Mucosa of descending colon (tissue), 3 donors: ENCODE measurements at regions not wholly inside any gene's neighbourhood (a gene's known extent, or its start where the extent isn't known, plus 50 kb on each side); places are given as distances from the start of the nearest gene placed in this dataset.

Source experiments
- ATAC-seq: fragments of 200-7000 bp; cut with Tn5 transposase; one replicate; pipeline ENCODE4 v1.9.1; 2020; ENCODE audit warnings: mild to moderate bottlenecking, moderate library complexity
- DNase-seq, 3 donors: peaks; one replicate each; pipeline ENCODE4 v3.0.0-alpha.2; 2020
- H3K36me3 ChIP-seq: fragments of 200-600 bp; one replicate; pipeline ENCODE4 v1.8.0; 2021; ENCODE audit warnings: low read depth, mild to moderate bottlenecking
- H3K4me1 ChIP-seq: fragments of 200-600 bp; one replicate; pipeline ENCODE4 v1.8.0; 2021; ENCODE audit warnings: low read depth, mild to moderate bottlenecking
- H3K4me3 ChIP-seq: fragments of 200-600 bp; one replicate; pipeline ENCODE4 v1.8.0; 2021; ENCODE audit warnings: mild to moderate bottlenecking
- H3K9me3 ChIP-seq: fragments of 200-600 bp; one replicate; pipeline ENCODE4 v1.8.0; 2021; ENCODE audit warnings: mild to moderate bottlenecking
- intact Hi-C, 2 donors: fragments of 100-400 bp; cut with DNase I in 1 of 2; cut with micrococcal nuclease in 1 of 2; formaldehyde crosslinking; loops; one replicate each; pipeline versions ENCODE4 v1.11.0 to v1.11.1; 2022; cut with DNase I, micrococcal nuclease
- TF ChIP-seq, protein P1 (sequence below): fragments of 200-600 bp; IDR thresholded peaks from one replicate; pipeline ENCODE4 v1.8.0; 2022; ENCODE audit warnings: antibody characterized with exemption, mild to moderate bottlenecking
- donor health status: DM: no; HTN: no; CAD: no; lungs with moderate emphysema.
- donor health status: DM: no; HTN: no; CAD: no.
- donor health status: DM: no; HTN: yes; CAD: no.

DNA sequence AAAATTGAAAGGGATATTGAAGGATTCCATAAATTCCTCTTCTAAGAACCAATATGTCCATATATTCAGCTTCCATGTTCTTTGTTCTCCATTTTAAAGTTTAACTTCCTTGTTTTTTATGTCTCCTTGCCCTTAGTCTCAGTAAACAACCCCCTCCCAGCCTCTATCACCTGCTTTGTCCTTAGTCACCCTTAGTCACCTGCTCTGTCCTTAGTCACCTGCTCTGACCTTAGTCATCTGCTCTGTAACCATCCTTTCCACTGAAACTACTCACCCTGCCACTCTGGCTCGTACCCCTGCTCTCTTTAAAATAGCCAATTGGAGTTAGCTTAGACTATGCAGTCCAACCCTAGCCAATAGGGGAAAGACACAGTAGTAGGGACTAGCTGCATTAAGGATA is 136.2 kb upstream of the TMEM106B start:
- Histone ChIP-seq H3K36me3 (no peaks in the 10 kb centered on the region), H3K4me1 (no peaks in the 10 kb centered on the region), H3K9me3 (peaks cover 11% of the 10 kb centered on the region), H3K4me3 (no peak overlapping the region)
- peak; percentile 55 for ATAC-seq
- TF ChIP-seq, protein P1, sequence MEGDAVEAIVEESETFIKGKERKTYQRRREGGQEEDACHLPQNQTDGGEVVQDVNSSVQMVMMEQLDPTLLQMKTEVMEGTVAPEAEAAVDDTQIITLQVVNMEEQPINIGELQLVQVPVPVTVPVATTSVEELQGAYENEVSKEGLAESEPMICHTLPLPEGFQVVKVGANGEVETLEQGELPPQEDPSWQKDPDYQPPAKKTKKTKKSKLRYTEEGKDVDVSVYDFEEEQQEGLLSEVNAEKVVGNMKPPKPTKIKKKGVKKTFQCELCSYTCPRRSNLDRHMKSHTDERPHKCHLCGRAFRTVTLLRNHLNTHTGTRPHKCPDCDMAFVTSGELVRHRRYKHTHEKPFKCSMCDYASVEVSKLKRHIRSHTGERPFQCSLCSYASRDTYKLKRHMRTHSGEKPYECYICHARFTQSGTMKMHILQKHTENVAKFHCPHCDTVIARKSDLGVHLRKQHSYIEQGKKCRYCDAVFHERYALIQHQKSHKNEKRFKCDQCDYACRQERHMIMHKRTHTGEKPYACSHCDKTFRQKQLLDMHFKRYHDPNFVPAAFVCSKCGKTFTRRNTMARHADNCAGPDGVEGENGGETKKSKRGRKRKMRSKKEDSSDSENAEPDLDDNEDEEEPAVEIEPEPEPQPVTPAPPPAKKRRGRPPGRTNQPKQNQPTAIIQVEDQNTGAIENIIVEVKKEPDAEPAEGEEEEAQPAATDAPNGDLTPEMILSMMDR = no peak
- intact Hi-C loops = no loop called here
- no peak for DNase-seq

DNA sequence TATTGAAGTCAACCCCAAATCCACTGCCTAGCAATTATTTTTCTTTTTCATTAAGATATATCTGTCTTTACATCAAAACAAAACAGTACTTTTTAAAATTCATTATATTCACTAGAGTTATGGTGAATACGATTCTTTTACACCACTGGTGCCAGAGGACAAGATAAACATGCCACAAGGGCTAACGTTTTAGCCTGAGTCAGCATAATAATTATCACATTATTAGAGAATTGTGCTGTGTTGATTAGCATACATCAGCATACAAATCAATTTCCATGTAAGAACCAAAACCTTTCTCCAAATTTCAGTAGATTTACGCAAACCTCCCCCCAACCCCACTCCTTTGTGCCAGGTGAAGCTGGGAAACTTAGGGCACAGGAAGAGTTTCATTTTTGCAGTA is 131.1 kb upstream of the TMEM106B start:
- peaks cover 7% of the 10 kb centered on the region for H3K9me3 ChIP-seq
- no peak overlapping the region for H3K4me3 ChIP-seq
- TF ChIP-seq, protein P1 = no peak
- no peaks in the 10 kb centered on the region for H3K36me3 ChIP-seq
- DNase-seq (no peak), ATAC-seq (no peak)
- intact Hi-C loops = no loop called here
- no peaks in the 10 kb centered on the region for H3K4me1 ChIP-seq

DNA sequence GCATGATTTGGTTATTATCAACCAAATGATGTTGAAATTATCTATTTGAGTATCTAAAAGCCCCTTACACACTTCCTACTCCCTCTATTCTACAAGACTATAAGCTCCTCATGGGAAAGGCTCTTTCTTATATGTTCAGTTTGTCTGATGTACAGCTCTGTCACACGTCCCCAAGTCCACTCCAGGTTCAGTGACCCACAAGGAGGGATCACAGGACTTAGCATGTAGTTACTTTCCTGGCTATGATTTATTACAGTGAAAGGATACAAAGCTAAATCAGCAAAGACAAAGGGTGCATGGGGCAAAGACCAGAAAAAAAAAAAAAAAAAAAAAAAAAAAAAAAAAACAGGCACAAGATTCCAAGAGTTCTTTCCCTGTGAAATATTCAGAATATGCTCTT is 125.6 kb upstream of the TMEM106B start:
- ATAC-seq (no peak), DNase-seq (no peak)
- H3K4me1 ChIP-seq = no peaks in the 10 kb centered on the region
- H3K9me3 ChIP-seq = no peaks in the 10 kb centered on the region
- intact Hi-C loops = no loop called here
- TF ChIP-seq, protein P1 = no peak
- H3K36me3 ChIP-seq = no peaks in the 10 kb centered on the region
- H3K4me3 ChIP-seq = no peak overlapping the region

DNA sequence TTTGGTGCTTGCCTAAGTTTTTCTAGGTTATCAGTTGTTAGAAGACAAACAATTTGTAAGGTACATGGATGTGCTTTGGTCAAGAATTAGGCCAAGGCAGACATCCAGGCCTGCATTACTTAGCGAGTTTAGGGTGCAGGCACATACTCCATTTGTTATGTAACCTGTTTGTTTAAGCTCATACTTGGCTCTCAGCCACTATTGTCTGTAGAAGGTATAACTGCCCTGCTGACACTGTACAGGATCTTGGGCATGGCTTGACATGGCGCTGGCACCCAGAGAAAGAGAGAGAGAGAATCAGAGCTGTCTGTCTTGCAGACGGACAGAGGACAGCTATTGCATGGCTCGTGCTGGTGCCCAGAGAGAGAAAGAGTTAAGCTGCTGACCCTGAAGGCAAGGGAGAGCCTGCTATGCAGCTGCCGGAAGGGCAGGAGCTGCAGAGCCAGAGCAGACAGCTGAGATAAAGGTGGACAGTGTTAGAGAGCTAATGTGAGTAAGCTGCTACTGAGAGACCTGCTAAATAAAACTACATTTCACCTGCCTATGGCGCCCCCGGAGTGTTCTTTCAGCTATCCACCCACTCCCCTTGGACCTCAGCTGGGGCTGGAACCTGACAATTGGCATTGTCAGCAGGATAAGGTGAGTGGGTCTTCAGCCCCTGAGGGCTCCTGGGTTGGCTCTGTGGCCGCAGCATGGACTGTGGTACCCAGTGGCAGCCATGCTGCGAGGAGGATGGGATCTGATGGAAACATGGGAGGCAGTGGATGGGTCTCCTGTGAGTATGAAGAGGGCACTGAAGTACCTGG is 120.9 kb upstream of the TMEM106B start:
- peak; percentile 11 for ATAC-seq
- no peaks in the 10 kb centered on the region for H3K36me3 ChIP-seq
- no peaks in the 10 kb centered on the region for H3K4me1 ChIP-seq
- intact Hi-C loops = no loop called here
- peak in 1 of 3 donors; percentile 20 for DNase-seq
- TF ChIP-seq, protein P1 = no peak
- H3K9me3 ChIP-seq = no peaks in the 10 kb centered on the region
- H3K4me3 ChIP-seq = no peak overlapping the region

DNA sequence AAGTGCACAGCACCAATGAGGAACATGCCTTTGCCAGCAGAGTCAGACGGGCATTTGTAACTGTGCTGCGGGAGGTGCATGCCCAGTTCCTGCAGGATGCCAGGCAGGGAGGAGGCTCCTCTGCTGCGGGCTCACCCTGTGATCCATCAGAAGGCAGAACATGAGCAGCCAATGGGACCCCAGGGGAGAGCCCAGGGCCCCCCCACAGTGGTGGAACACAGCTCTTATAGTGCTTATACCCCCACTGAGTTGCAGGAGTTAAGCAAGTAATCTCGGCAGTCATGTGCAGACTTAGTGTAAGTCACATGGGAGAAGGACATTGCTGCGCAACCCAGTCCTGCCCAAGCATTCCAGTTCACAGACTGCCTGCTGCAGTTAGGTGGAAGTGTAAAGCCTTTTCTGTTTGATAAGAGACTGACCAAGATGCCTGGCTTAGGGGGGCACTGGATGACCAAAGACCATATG is 120.3 kb upstream of the TMEM106B start:
- Histone ChIP-seq H3K36me3 (no peaks in the 10 kb centered on the region), H3K9me3 (no peaks in the 10 kb centered on the region), H3K4me3 (no peak overlapping the region), H3K4me1 (no peaks in the 10 kb centered on the region)
- peak; percentile 36 for ATAC-seq
- intact Hi-C loops = no loop called here
- TF ChIP-seq, protein P1 = no peak
- peak in 1 of 3 donors; percentile 33 for DNase-seq
